Upper lobe of left lung (tissue), 6 donors: ENCODE measurements at regions not wholly inside any gene's neighbourhood (a gene's known extent, or its start where the extent isn't known, plus 50 kb on each side); places are given as distances from the start of the nearest gene placed in this dataset.

Experiments used
- ATAC-seq, 2 donors: fragments of 200-7000 bp; cut with Tn5 transposase; one replicate each; pipeline ENCODE4 v1.9.1; 2022; ENCODE audit warnings: mild to moderate bottlenecking in 2 of 2, moderate library complexity in 2 of 2; ENCODE audit not compliant: low FRiP score in 2 of 2
- DNase-seq, 2 donors: peaks; one replicate each; pipeline ENCODE4 v3.0.0-alpha.2; 2019 to 2020
- H3K27ac ChIP-seq, 4 donors: fragments of 200-600 bp; sonication (generic); one replicate each; pipeline ENCODE4 v1.5.1; 2016 to 2019
- H3K27me3 ChIP-seq, 4 donors: fragments of 200-600 bp; sonication (generic); one replicate each; pipeline ENCODE4 v1.5.1; 2017 to 2019
- H3K36me3 ChIP-seq, 4 donors: fragments of 200-600 bp; sonication (generic); one replicate each; pipeline ENCODE4 v1.5.1; 2016 to 2019
- H3K4me1 ChIP-seq, 4 donors: fragments of 200-600 bp; sonication (generic); one replicate each; pipeline ENCODE4 v1.5.1; 2018 to 2019
- H3K4me3 ChIP-seq, 4 donors: fragments of 200-600 bp; sonication (generic); one replicate each; pipeline ENCODE4 v1.5.1; 2017 to 2019; ENCODE audit warnings: mild to moderate bottlenecking in 2 of 4, moderate library complexity in 1 of 4
- H3K9me3 ChIP-seq, 4 donors: fragments of 200-600 bp; sonication (generic); one replicate each; pipeline ENCODE4 v1.5.1; 2018 to 2019
- CTCF ChIP-seq, 6 experiments: fragments of 450-650 bp in 4 of 6; fragments of 200-600 bp in 2 of 6; sonication (generic) in 2 of 6; IDR thresholded peaks; one replicate each; pipeline ENCODE4 v1.5.1; 2016 to 2019; ENCODE audit warnings: antibody characterized with exemption in 6 of 6
- EP300 ChIP-seq, 4 donors: sonication (generic); formaldehyde crosslinking; IDR thresholded peaks; one replicate each; pipeline ENCODE4 v1.5.1; 2017; ENCODE audit warnings: antibody characterized with exemption in 4 of 4, control low read depth in 2 of 4
- POLR2A ChIP-seq, 4 donors: fragments of 450-650 bp; IDR thresholded peaks; one replicate each; pipeline ENCODE4 v1.5.1; 2016 to 2017; ENCODE audit warnings: antibody characterized with exemption in 4 of 4, mild to moderate bottlenecking in 2 of 4
- POLR2AphosphoS5 ChIP-seq, 2 donors: sonication (generic); formaldehyde crosslinking; IDR thresholded peaks; one replicate each; pipeline ENCODE4 v1.5.1; 2017; ENCODE audit warnings: antibody characterized with exemption in 2 of 2
- WGBS, 2 donors: methylation state at CpG; one replicate each; pipeline ENCODE4 v1.1.5; 2017 to 2018; 5-methylcytosine and 5-hydroxymethylcytosine counted together
- donor health status: DM: no; HTN: no; CAD: no; lungs with moderate emphysema.
- donor health status: DM: no; HTN: yes; CAD: no; lungs with severe emphysema.

GRCh38 chr22:48797731-48798130 lies 1029.9 kb downstream of the BRD1 start:
- 94% methylated on average over 6 to 8 of the region's 8 CpGs for WGBS, 2 donors
- Histone ChIP-seq H3K4me3 (no peak overlapping the region), H3K36me3 (no peaks in the 10 kb centered on the region), H3K27ac (no peak overlapping the region), H3K27me3 (no peaks in the 10 kb centered on the region), H3K4me1 (no peaks in the 10 kb centered on the region), H3K9me3 (no peaks in the 10 kb centered on the region)
- no peak for ATAC-seq
- DNase-seq: no peak
- TF ChIP-seq POLR2A (IDR thresholded peaks at IDR 0.05) (no peak), EP300 (IDR thresholded peaks at IDR 0.05) (no peak)

- DNase-seq (no peak), ATAC-seq (no peak)
- no peak overlapping the region for H3K4me3 ChIP-seq
- TF ChIP-seq CTCF (IDR thresholded peaks at IDR 0.05): no peak
- TF ChIP-seq EP300 (IDR thresholded peaks at IDR 0.05): no peak
- TF ChIP-seq POLR2A (IDR thresholded peaks at IDR 0.05): no peak
- no peak for TF ChIP-seq POLR2AphosphoS5 (IDR thresholded peaks at IDR 0.05)
- H3K9me3 ChIP-seq: no peaks in the 10 kb centered on the region
- no peaks in the 10 kb centered on the region for H3K4me1 ChIP-seq
- no peaks in the 10 kb centered on the region for H3K27me3 ChIP-seq
- WGBS, 2 donors: 76 to 82% methylated on average over 9 to 14 of the region's 14 CpGs
- no peak overlapping the region for H3K27ac ChIP-seq
- no peaks in the 10 kb centered on the region for H3K36me3 ChIP-seq
These were observed 1031.2 kb downstream of the BRD1 start for GRCh38 chr22:48796310-48797015.

GRCh38 chr22:48795664-48796063 lies 1032.0 kb downstream of the BRD1 start:
- H3K36me3 ChIP-seq: no peaks in the 10 kb centered on the region
- TF ChIP-seq POLR2A (IDR thresholded peaks at IDR 0.05) (no peak), EP300 (IDR thresholded peaks at IDR 0.05) (no peak), POLR2AphosphoS5 (IDR thresholded peaks at IDR 0.05) (no peak), CTCF (IDR thresholded peaks at IDR 0.05) (no peak)
- H3K9me3 ChIP-seq: no peaks in the 10 kb centered on the region
- no peak for DNase-seq
- no peak overlapping the region for H3K4me3 ChIP-seq
- ATAC-seq: peak in 1 of 2 donors; percentile 39
- H3K4me1 ChIP-seq: no peaks in the 10 kb centered on the region
- no peaks in the 10 kb centered on the region for H3K27me3 ChIP-seq
- 54 to 58% methylated on average over 2 of the region's 2 CpGs for WGBS, 2 donors
- no peak overlapping the region for H3K27ac ChIP-seq

- DNase-seq: no peak
- TF ChIP-seq CTCF (IDR thresholded peaks at IDR 0.05): no peak
- no peak for TF ChIP-seq EP300 (IDR thresholded peaks at IDR 0.05)
- no peak for TF ChIP-seq POLR2AphosphoS5 (IDR thresholded peaks at IDR 0.05)
- no peak for TF ChIP-seq POLR2A (IDR thresholded peaks at IDR 0.05)
- Histone ChIP-seq H3K27ac (no peak overlapping the region), H3K27me3 (no peaks in the 10 kb centered on the region), H3K9me3 (no peaks in the 10 kb centered on the region), H3K4me1 (no peaks in the 10 kb centered on the region), H3K4me3 (no peak overlapping the region), H3K36me3 (no peaks in the 10 kb centered on the region)
- no peak for ATAC-seq
- WGBS, 2 donors: 87 to 91% methylated on average over 7 of the region's 7 CpGs
These were observed 1032.8 kb downstream of the BRD1 start for GRCh38 chr22:48794906-48795305.

GRCh38 chr22:48793949-48794348 lies 1033.7 kb downstream of the BRD1 start:
- Histone ChIP-seq H3K9me3 (no peaks in the 10 kb centered on the region), H3K27me3 (no peaks in the 10 kb centered on the region), H3K4me1 (no peaks in the 10 kb centered on the region), H3K4me3 (no peak overlapping the region), H3K27ac (no peak overlapping the region), H3K36me3 (no peaks in the 10 kb centered on the region)
- ATAC-seq: no peak
- DNase-seq: no peak
- 77 to 92% methylated on average over 24 to 37 of the region's 37 CpGs for WGBS, 2 donors
- TF ChIP-seq CTCF (IDR thresholded peaks at IDR 0.05) (no peak), EP300 (IDR thresholded peaks at IDR 0.05) (no peak), POLR2A (IDR thresholded peaks at IDR 0.05) (no peak), POLR2AphosphoS5 (IDR thresholded peaks at IDR 0.05) (no peak)
